ENCODE measurements at regions not wholly inside any gene's neighbourhood (a gene's known extent, or its start where the extent isn't known, plus 50 kb on each side); places are given as distances from the start of the nearest gene placed in this dataset.

- Histone ChIP-seq H3K4me1 (ENCODE audit: control insufficient read depth in 5 of 5, insufficient read depth in 5 of 5, low read length in 5 of 5) (peaks cover 0 to 32% (median 19%) of the 10 kb centered on the region in 5 donors), H3K36me3 (ENCODE audit: control insufficient read depth in 4 of 4, insufficient read depth in 4 of 4, low read length in 4 of 4) (no peaks in the 10 kb centered on the region), H3K27me3 (ENCODE audit: control insufficient read depth in 3 of 3, insufficient read depth in 3 of 3, low read length in 2 of 3) (no peaks in the 10 kb centered on the region), H3K4me3 (no peak overlapping the region), H3K9me3 (ENCODE audit: control insufficient read depth in 4 of 4, insufficient read depth in 3 of 4, low read length in 3 of 4) (peaks cover 0 to 6% (median 3%) of the 10 kb centered on the region in 4 donors), H3K9ac (ENCODE audit: insufficient read depth in 1 of 2, low read length in 2 of 2) (no peak overlapping the region), H3K27ac (ENCODE audit: low read depth in 1 of 2, low read length in 1 of 2) (no peak overlapping the region)
- ATAC-seq (ENCODE audit: insufficient read depth, low FRiP score) (no peak), DNase-seq (no peak)
- no peak for TF ChIP-seq CTCF (IDR thresholded peaks at IDR 0.05; ENCODE audit: control extremely low read depth, extremely low read depth)
- WGBS, 2 donors: 93% methylated on average over 10 of the region's 10 CpGs
These were observed 221.2 kb upstream of the APCDD1 start for GRCh38 chr18:10233082-10233875.

DNA sequence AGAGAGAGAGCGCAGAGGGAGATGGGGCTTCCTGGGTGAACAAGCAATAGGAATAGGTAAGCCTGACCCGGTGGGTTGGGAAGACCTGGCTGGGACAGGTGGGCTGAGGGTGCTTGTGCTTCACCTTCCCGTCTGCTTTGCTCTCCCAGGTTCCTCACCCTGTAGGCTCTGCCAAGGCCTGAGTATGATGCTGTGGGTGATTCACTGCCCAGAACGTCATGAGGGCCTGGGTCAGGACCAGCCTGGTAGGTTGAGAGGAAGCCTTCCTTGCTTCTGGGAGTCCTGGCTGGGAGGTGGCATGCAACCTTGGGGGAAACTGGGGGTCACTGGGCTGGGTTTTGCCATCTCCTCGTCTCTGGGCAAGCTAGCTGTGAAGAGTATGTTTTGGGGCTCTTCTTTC is 220.2 kb upstream of the APCDD1 start:
- no peaks in the 10 kb centered on the region for H3K36me3 ChIP-seq (ENCODE audit: control insufficient read depth in 4 of 4, insufficient read depth in 4 of 4, low read length in 4 of 4)
- no peak overlapping the region for H3K9ac ChIP-seq (ENCODE audit: insufficient read depth in 1 of 2, low read length in 2 of 2)
- H3K27ac ChIP-seq (ENCODE audit: low read depth in 1 of 2, low read length in 1 of 2): no peak overlapping the region
- TF ChIP-seq CTCF (IDR thresholded peaks at IDR 0.05; ENCODE audit: control extremely low read depth, extremely low read depth): no peak
- H3K27me3 ChIP-seq (ENCODE audit: control insufficient read depth in 3 of 3, insufficient read depth in 3 of 3, low read length in 2 of 3): no peaks in the 10 kb centered on the region
- no peak overlapping the region for H3K4me3 ChIP-seq
- no peak for DNase-seq
- H3K4me1 ChIP-seq (ENCODE audit: control insufficient read depth in 5 of 5, insufficient read depth in 5 of 5, low read length in 5 of 5): peaks cover 0 to 36% (median 26%) of the 10 kb centered on the region in 5 donors
- ATAC-seq (ENCODE audit: insufficient read depth, low FRiP score): no peak
- peaks cover 0 to 6% (median 3%) of the 10 kb centered on the region in 4 donors for H3K9me3 ChIP-seq (ENCODE audit: control insufficient read depth in 4 of 4, insufficient read depth in 3 of 4, low read length in 3 of 4)
- 88% methylated on average over 5 of the region's 5 CpGs for WGBS, 2 donors

- no peak overlapping the region for H3K27ac ChIP-seq (ENCODE audit: low read depth in 1 of 2, low read length in 1 of 2)
- H3K4me1 ChIP-seq (ENCODE audit: control insufficient read depth in 5 of 5, insufficient read depth in 5 of 5, low read length in 5 of 5): peaks cover 0 to 44% (median 33%) of the 10 kb centered on the region in 5 donors
- WGBS, 2 donors: 50 to 72% methylated on average over 6 of the region's 6 CpGs
- H3K9ac ChIP-seq (ENCODE audit: insufficient read depth in 1 of 2, low read length in 2 of 2): no peak overlapping the region
- ATAC-seq (ENCODE audit: insufficient read depth, low FRiP score) (peak; percentile 66), DNase-seq (peak; percentile 72 to 96 (median 92))
- no peaks in the 10 kb centered on the region for H3K27me3 ChIP-seq (ENCODE audit: control insufficient read depth in 3 of 3, insufficient read depth in 3 of 3, low read length in 2 of 3)
- H3K4me3 ChIP-seq: no peak overlapping the region
- H3K36me3 ChIP-seq (ENCODE audit: control insufficient read depth in 4 of 4, insufficient read depth in 4 of 4, low read length in 4 of 4): no peaks in the 10 kb centered on the region
- H3K9me3 ChIP-seq (ENCODE audit: control insufficient read depth in 4 of 4, insufficient read depth in 3 of 4, low read length in 3 of 4): peaks cover 0 to under 1% (median under 1%) of the 10 kb centered on the region in 4 donors
- TF ChIP-seq CTCF (IDR thresholded peaks at IDR 0.05; ENCODE audit: control extremely low read depth, extremely low read depth): no peak
These were observed 219.3 kb upstream of the APCDD1 start for GRCh38 chr18:10234912-10235660.
